HCT116 (cell line): ENCODE measurements at regions not wholly inside any gene's neighbourhood (a gene's known extent, or its start where the extent isn't known, plus 50 kb on each side); places are given as distances from the start of the nearest gene placed in this dataset.
"Not testable (repeated sequence)": the region's sequence is repeated elsewhere in the genome, so short reads cannot be mapped to it uniquely, and the experiment has no call there.

ENCODE experiments used
- ATAC-seq: fragments of 200-7000 bp; cut with Tn5 transposase; 2 replicates; pipeline ENCODE4 v1.9.1; 2020; ENCODE audit warnings: mild to moderate bottlenecking, moderate library complexity
- BruUV-seq: library from RNA; stranded (reverse); fragments of 400-500 nt; replicated peaks from 2 replicates; lab custom pipeline; 2021; lab: Mats Ljungman, UMichigan
- CTCF ChIA-PET: fragments of 300-600 bp; sonication (Branson Sonifier 250); formaldehyde crosslinking; loops from one replicate; lab custom pipeline; 2021; ENCODE audit warnings: antibody characterized with exemption; lab: Charles Lee
- POLR2A ChIA-PET: fragments of 300-600, 350-600 bp; sonication (Branson Sonifier 250); formaldehyde crosslinking; loops from one replicate; lab custom pipeline; 2021; ENCODE audit warnings: antibody characterized with exemption; lab: Charles Lee
- RAD21 ChIA-PET, 2 experiments: fragments of 300-600 bp; sonication (Branson Sonifier 250); formaldehyde crosslinking; loops; one replicate each; lab custom pipeline; 2023; ENCODE audit warnings: low total read pairs in 2 of 2; ENCODE audit not compliant: uncharacterized antibody in 2 of 2, unreplicated experiment in 2 of 2, low non-redundant PET in 1 of 2; lab: Charles Lee
- DNase-seq: peaks from one replicate; pipeline ENCODE4 v3.0.0-alpha.2; 2010; ENCODE audit warnings: low read depth, low spot score
- H2AFZ ChIP-seq: fragments of 200-600 bp; shearing (Covaris generic), sonication (generic); 2 replicates; pipeline ENCODE4 v1.6.1; 2017; ENCODE audit warnings: low read depth, mixed run types, mixed read lengths, antibody characterized with exemption, low read length; ENCODE audit not compliant: poor library complexity, severe bottlenecking
- H3K27ac ChIP-seq: 2 replicates; pipeline ENCODE4 v1.5.1; 2012; ENCODE audit warnings: low read depth, low read length
- H3K27me3 ChIP-seq: fragments of 200-600 bp; sonication (generic); 2 replicates; pipeline ENCODE4 v1.6.1; 2016; ENCODE audit warnings: mixed run types, low read length, mixed read lengths; ENCODE audit not compliant: insufficient read depth
- H3K36me3 ChIP-seq, 2 experiments: fragments of 200-500 bp in 1 of 2; fragments of 200-600 bp in 1 of 2; sonication (Bioruptor generic) in 1 of 2; sonication (generic) in 1 of 2; 2 replicates each; pipeline versions ENCODE4 v1.5.1 to v1.6.1; 2014 to 2016; ENCODE audit warnings: low read length in 2 of 2, inconsistent platforms in 1 of 2, mixed read lengths in 1 of 2, mixed run types in 1 of 2; ENCODE audit not compliant: insufficient read depth in 2 of 2, control insufficient read depth in 1 of 2
- H3K4me1 ChIP-seq, 2 experiments: fragments of 200-600 bp in 1 of 2; sonication (generic) in 1 of 2; 2 replicates each; pipeline versions ENCODE4 v1.5.1 to v1.6.1; 2012 to 2017; ENCODE audit warnings: low read length in 2 of 2, inconsistent platforms in 1 of 2, mild to moderate bottlenecking in 1 of 2, mixed read lengths in 1 of 2, mixed run types in 1 of 2, moderate library complexity in 1 of 2; ENCODE audit not compliant: insufficient read depth in 2 of 2, control insufficient read depth in 1 of 2
- H3K4me2 ChIP-seq: fragments of 200-600 bp; sonication (generic); 2 replicates; pipeline ENCODE4 v1.6.1; 2017; ENCODE audit warnings: mixed run types, low read length, mixed read lengths
- H3K4me3 ChIP-seq, 2 experiments: fragments of 200-600 bp in 1 of 2; sonication (generic) in 1 of 2; replicated peaks in 1 of 2; 2 replicates each; pipeline ENCODE4 v1.5.1; 2011 to 2016; ENCODE audit warnings: low read length in 2 of 2, control low read depth in 1 of 2, low read depth in 1 of 2, mild to moderate bottlenecking in 1 of 2, mixed read lengths in 1 of 2, mixed run types in 1 of 2
- H3K79me2 ChIP-seq: fragments of 200-600 bp; sonication (generic); 2 replicates; pipeline ENCODE4 v1.6.1; 2017; ENCODE audit warnings: mild to moderate bottlenecking, mixed run types, low read length, moderate library complexity, mixed read lengths; ENCODE audit not compliant: insufficient read depth
- H3K9ac ChIP-seq: fragments of 200-600 bp; sonication (generic); 2 replicates; pipeline ENCODE4 v1.6.1; 2016; ENCODE audit warnings: low read length, mixed read lengths
- H3K9me2 ChIP-seq: fragments of 200-600 bp; sonication (generic), shearing (Covaris generic); 2 replicates; pipeline ENCODE4 v1.6.1; 2017; ENCODE audit warnings: mixed run types, mild to moderate bottlenecking, moderate library complexity; ENCODE audit not compliant: insufficient read depth
- H3K9me3 ChIP-seq, 2 experiments: fragments of 200-500 bp in 1 of 2; fragments of 200-600 bp in 1 of 2; sonication (Bioruptor generic) in 1 of 2; sonication (generic) in 1 of 2; 2 replicates each; pipeline ENCODE4 v1.6.1; 2014 to 2017; ENCODE audit warnings: low read length in 2 of 2, mixed read lengths in 2 of 2, inconsistent platforms in 1 of 2, low read depth in 1 of 2, mild to moderate bottlenecking in 1 of 2, mixed run types in 1 of 2, moderate library complexity in 1 of 2; ENCODE audit not compliant: control insufficient read depth in 1 of 2, insufficient read depth in 1 of 2
- H4K20me1 ChIP-seq: fragments of 200-600 bp; sonication (generic), shearing (Covaris generic); 2 replicates; pipeline ENCODE4 v1.6.1; 2017; ENCODE audit warnings: mixed run types, mild to moderate bottlenecking, moderate library complexity; ENCODE audit not compliant: insufficient read depth
- FOSL1 ChIP-seq: IDR thresholded peaks from 2 replicates; pipeline ENCODE4 v1.6.1; 2012; ENCODE audit warnings: low read depth
- POLR2AphosphoS5 ChIP-seq: IDR thresholded peaks from 2 replicates; pipeline ENCODE4 v1.6.1; 2011; ENCODE audit warnings: mild to moderate bottlenecking, low read depth, low read length, moderate library complexity
- RAD21 ChIP-seq: IDR thresholded peaks from 2 replicates; pipeline ENCODE4 v1.6.1; 2012; ENCODE audit warnings: low read depth, mild to moderate bottlenecking
- REST ChIP-seq: IDR thresholded peaks from 2 replicates; pipeline ENCODE4 v1.6.1; 2012; ENCODE audit warnings: low read depth
- TCF7L2 ChIP-seq: IDR thresholded peaks from 2 replicates; pipeline ENCODE4 v1.7.0; 2011; ENCODE audit warnings: borderline replicate concordance, inconsistent platforms; ENCODE audit not compliant: insufficient read depth, insufficient read length; ENCODE audit errors: extremely low read depth
- ZNF274 ChIP-seq: fragments of 200-500 bp; sonication (Bioruptor generic); IDR thresholded peaks from 2 replicates; pipeline ENCODE4 v1.6.1; 2014; ENCODE audit warnings: mild to moderate bottlenecking, low read depth, low read length, inconsistent platforms
- intact Hi-C: fragments of 100-400 bp; cut with micrococcal nuclease; formaldehyde crosslinking; loops from 2 replicates; pipeline ENCODE4 v1.10.0; 2022

- TF ChIP-seq REST: no peak
- TF ChIP-seq ZNF274: no peak
- TF ChIP-seq POLR2AphosphoS5: no peak
- no peak for TF ChIP-seq RAD21
- TF ChIP-seq FOSL1: no peak
- no peak for TF ChIP-seq TCF7L2
Observed at GRCh38 chr6:137581019-137581707, 87.0 kb upstream of the OLIG3 start (continued).

- H2AFZ ChIP-seq, POLR2A ChIA-PET, H4K20me1 ChIP-seq, H3K36me3 ChIP-seq, DNase-seq, H3K4me1 ChIP-seq, intact Hi-C loops, BruUV-seq, RAD21 ChIA-PET, H3K4me2 ChIP-seq, H3K4me3 ChIP-seq, H3K79me2 ChIP-seq, CTCF ChIA-PET, H3K27me3 ChIP-seq, ATAC-seq, H3K9ac ChIP-seq, H3K9me2 ChIP-seq, H3K9me3 ChIP-seq, H3K27ac ChIP-seq: not testable (repeated sequence)
Observed at GRCh38 chr6:137583519-137583918, 89.3 kb upstream of the OLIG3 start.
